ENCODE measurements at regions not wholly inside any gene's neighbourhood (a gene's known extent, or its start where the extent isn't known, plus 50 kb on each side); places are given as distances from the start of the nearest gene placed in this dataset.
"Not testable (repeated sequence)": the region's sequence is repeated elsewhere in the genome, so short reads cannot be mapped to it uniquely, and the experiment has no call there.

DNA sequence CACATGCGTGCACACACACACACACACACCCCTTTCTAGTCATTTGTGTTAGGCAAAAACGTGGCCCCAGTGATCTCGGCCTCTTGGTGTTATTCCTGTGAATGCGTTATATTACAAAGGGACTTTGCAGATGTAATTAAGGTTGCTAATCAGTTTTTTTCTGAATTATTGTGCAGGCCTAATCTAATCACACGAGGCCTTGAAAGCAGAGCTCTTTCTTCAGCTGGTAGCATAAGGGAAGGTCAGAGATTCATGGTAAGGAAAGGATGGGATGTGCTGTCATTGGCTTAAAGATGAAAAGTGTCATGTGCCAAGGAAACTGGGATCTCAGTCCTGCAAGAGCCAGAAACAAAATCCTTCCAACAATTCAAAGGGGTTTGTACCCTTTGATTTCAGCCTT, 113.4 kb upstream of the ELAC2 start:
- no peak for DNase-seq

DNA sequence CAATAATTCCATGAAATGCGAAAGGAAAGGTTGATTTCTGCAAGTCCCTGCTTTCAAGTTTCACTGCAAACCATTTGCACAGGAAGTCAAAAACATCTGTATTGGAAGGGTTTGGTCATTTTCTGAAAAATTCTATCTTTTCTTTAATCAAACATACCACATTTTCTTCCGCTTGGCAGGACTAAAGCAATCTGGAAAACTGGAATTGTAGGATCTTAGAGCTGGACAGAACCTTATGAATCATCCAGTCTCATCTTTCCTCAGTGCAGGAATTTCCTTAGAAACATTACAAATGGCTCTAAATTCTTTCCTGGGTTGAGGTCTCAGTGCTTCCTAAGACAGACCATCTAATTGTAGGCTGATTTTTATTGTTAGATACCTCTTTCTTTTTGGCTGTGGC, 111.5 kb upstream of the ELAC2 start:
- DNase-seq: no peak

DNA sequence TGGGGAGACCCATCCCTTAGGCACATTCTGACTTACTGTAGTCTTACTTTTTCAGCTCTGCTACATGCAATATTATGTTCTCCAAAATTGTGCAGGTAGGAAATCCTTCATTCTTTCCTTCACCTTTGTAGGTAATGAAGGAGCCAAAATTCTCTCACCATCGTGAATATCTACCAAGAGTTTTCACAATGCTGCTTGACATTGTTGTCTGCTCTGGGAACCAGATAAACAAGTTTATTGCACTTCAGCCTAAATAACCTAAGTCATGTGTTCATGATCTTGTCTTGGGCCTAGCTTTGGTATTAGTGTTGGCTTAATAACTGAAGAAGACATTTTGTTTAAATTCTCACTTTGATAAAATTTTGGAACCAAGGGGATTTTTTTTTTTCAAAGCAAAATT, 110.8 kb upstream of the ELAC2 start:
- DNase-seq: no peak

DNA sequence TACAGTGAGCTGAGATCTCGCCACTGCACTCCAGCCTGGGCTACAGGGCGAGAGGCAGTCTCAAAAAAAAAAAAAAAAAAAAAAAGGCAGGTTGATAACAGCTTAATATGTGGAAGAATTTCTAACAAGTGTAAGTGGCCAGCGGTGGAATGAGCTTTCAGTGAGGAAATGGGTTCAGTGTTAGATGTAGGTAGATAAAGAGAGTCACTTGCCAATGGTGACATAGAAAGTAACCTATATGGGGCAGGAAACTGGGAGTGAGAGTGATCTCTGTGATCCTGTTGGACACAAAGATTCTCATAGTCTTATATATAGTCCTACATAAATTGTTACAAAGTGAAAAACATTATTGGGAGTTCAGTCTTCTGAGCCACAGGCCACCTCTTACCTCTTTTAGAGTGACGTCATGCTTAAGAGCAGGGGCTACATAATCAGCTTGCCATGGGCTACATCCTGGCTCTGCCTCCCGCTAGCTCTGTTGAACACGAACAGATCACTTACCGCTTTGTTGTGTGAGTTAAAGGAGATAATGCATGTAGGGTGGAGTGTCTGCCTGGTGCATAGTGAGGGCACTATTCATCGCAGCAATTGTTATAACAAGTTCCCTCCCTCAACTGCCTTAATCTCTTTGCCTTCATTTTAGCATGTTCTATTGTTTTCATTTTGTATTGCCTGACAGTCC, 110.2 kb upstream of the ELAC2 start:
- DNase-seq: no peak

DNA sequence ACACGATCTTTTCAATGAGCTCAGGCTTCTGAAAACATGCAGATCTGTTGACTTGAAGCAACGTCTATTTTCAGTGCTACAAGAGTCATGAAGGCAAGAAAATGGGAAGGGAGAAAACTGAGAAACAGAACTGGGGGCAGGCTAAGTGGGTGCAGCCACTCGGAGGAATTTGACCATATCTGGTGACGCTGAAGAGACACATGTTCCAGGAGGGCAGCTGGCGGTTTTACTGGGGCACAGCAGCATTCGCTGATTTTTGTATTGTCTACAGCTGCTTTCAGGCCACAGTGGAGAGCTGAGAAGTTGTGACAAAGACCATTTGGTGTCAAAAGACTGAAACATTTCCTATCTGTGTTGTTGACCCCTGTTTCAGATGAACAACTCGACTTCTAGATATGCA, 103.0 kb upstream of the ELAC2 start:
- DNase-seq: no peak

DNA sequence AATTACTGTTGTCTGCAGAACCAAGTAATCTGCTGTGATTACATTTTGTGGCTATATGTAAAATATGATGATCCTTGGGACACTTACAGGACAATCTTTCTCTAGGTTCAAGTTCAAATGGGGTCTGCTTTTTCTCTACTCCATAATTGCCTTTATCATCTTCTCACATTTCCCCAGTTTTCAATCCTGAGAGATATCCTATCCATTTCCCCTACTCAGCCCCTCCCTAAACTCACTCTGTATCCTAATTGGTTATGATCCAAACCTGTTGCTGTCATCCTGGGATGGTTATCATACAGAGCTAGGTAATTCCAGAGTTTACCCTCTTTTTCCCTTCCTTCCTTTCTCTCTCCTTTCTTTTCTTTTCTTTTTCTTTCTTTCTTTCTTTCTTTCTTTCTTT, 100.5 kb upstream of the ELAC2 start:
- DNase-seq: no peak

DNA sequence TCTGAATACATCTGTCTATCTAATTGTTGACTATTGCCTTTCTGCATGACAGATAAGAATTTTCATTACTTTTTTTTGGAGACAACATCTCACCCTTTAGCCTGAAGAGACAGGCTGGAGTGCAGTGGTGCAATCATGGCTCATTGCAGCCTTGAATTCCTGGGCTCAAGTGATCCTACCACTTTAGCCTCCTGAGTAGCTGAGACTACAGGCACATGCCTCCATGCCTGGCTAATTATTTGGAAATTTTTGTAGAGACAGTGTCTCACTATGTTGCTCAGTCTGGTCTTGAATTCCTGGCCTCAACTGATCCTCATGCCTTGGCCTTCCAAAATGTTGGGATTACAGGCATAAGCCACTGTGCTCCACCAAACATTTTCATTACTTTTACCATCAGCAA, 99.8 kb upstream of the ELAC2 start:
- no peak for DNase-seq

DNA sequence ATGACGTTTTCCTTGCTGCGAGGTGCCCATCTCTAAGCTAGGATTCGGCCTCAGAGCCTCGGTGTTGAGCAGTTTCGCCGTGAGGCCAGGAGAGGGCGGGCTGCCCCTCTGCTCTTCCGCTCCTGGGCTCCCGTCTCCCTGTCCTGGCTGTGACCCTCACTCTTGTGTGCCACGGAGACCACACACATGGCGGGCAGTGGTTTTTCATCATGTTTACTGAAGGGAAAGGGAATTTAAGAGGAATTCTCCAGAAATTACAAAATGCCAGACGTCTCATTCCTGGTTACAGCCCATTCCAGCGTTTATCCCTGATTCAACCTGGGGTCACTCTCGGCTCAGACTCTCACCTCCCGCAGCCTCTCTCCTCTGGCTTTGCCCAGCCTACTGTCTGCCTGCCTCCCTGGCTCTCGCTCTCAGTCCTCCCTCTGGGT, 96.8 kb upstream of the ELAC2 start:
- DNase-seq: no peak

DNA sequence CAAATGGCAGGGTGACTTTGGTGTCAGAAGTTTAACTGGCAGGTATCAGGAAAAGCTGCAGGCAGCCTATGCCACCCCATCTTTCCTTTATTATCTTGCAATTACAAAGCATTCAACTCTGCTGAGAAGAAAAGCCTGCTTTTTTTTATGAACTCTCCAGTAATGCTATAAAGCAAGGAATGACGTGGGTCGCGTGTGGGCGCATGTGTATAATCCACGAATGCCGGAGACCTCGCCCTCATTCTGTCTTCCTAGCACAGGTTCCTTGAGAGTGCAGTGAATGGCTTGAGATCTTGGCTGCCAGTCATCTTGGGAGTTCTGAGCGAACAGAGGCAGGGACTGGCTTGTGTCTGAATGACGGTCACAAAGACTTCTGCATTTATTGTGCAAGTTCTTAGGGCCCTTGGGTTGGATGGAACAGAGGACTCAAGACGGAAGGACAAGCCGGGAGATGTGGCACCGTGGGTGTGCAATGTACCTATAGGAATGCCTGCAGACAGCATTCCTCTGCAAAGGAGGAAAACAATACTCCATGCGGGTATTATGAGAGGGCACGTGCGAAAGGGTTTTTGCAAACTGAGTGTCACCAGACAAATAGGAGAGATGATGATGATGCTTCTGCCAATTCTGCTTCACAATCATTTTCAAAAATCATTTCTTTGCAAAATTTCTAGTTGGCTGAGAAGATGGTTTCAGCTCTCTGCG, 96.1 kb upstream of the ELAC2 start:
- DNase-seq: no peak

DNA sequence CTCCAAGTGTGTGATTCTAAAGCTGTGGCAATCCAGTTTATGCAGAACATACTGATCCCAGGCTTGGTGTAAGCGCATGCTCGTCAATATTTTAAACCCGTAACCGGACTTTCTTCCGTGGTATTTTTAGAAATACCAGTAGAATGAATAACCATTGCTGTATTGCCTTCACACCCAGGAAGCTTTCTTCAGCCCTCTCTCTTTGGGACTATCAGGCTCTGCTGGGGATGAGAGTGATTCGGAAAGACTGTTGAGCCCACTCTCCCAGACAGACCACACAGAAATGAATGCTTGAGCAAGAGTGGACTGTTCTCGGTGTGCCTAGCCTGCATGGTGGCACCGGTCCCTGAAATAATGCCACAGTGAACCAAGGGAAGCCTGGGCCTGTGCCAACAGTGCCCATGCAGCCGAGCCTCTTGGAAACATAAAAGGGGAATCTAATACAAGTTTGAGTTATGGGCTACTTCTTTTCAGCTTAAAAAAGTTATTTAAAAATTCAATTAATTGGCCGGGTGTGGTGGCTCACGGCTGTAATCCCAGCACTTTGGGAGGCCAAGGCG, 89.9 kb upstream of the ELAC2 start:
- DNase-seq: no peak

DNA sequence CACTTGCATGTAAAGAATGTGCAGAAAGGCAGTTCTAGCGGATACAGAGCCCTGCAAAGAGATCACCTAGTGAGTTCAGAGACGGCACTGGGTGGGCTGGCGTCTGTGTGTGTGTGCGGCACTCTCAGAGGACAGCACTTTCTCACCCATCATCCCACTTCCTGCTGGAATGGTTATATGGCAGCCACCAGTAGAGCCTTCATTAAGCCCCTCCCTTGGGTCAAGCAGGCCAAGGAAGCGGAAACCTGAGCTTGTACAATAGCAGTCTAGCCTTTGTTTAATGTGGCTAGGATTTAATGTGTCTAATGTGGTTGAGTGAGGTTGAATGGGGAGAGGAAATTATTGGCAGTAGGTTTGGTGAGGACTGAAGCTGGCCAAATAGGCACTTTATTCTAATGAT, 88.3 kb upstream of the ELAC2 start:
- DNase-seq: no peak

DNA sequence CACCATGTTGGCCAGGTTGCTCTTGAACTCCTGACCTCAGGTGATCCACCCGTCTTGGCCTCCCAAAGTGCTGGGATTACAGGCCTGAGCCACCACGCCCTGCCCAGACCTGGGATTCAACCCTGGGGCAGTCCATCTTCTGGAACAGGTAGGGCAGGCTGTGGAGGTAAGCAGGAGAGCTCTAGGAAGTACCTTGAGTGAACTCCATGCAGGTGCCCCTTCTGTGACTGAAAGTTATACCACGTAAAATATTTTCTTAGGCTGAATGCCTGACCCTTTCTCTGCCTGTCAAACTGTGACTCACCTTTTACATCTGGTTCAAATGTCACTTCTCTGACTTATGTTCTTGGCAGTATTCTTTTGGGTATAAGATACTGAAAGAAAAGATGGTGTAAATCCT, 86.7 kb upstream of the ELAC2 start:
- DNase-seq: no peak

DNA sequence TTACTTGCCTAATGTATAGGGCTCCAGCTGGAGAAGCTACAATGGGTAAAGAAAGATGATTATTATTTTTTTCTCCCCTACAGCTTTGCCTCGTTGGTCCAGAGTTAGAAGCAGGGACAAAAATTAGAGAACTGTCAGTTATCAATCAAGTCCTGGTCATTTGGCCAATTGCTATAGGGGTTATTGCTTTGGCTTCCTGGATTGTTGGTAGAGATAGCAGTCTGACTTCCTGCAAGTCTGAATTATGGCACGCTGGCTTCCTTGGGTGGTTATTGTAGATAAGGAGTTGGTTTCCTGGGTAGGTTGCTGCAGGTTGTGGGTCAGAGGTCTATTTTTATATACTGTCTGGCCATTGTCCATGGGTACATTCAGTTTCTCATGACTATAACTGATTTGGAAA, 84.7 kb upstream of the ELAC2 start:
- DNase-seq: no peak

DNA sequence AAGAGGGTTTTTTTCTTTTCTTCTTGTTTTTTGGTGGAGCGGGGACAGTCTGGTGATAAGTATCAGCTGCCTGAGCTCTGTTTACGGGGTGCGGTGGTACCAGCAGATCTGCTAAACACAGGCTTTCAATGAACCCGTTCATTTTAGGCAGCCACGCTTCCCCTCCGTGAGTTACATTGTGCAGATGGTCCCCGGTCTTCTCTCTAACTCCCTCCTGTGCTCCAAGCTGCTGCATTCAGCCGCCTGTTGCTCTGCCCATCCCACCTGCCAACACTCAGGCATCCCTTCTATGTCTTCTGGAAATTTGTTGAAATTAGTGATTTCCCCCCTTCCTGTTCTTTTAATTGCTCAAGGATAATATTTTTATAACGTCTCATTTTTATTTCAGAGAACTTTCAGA, 82.1 kb upstream of the ELAC2 start:
- DNase-seq: no peak

DNA sequence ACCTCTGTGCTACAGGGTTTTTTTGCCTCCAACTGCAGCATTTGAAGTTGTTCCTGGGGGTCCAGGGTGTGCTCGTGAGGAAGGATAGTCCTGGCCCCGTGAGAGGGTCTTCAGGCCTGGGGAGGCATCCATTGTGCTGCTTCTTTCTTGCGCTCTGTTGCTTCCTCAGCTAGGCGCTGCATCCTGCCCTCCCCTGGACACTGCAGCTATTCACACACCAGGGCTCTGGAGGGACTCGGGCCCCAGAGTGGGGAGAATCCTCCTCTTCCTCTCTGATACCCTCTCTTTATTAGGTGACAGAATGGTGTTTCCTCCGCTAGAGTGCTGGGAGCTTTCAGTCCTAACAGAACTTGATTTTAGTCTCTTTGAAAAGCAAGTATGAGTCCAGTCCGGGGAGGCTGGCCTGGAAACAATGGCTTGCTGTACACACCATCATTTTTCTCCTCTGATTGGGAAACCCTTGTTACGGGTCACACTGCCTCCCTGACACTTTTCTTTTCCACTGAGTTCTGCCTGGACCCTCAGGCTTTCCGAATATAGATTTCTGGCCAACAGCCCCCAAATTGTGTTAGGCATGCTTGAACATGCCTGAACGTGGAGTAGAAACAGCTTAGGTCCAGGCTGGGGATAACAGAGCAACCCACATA, 81.4 kb upstream of the ELAC2 start:
- no peak for DNase-seq

DNA sequence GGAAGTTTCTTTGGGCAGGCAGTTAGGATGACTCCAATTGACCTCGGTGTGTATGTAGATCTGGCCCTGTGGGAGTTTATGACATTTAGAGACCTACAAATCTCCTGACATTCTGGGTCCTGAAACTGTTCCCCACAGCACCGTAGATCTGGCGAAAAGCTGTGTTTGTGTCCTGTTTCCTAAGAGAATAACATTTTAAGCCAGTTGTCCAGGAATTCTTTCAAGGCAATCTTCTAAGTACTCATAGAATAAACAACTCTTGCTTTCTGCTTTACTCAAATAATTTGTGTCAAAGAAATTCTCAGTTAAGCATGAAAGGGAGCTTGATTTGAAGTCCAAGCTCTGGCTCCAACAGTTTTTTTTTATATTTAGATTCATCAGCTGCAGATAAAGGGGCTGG, 78.5 kb upstream of the ELAC2 start:
- no peak for DNase-seq

DNA sequence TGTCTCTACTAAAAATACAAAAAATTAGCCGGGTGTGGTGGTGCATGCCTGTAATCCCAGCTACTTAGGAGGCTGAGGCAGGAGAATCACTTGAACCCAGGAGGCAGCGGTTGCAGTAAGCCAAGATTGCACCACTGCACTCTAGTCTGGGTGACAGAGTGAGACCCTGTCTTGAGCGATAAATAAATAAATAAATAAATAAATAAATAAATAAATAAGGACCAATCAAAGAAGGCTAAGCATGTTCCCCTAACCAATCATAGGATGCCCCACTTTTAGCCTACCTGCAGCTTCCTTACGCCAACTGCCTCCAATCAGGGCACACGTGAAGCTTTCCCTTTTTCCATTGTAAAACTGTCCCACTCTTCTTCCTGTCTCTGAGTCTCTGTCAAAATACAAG, 74.2 kb upstream of the ELAC2 start:
- DNase-seq: not testable (repeated sequence)

DNA sequence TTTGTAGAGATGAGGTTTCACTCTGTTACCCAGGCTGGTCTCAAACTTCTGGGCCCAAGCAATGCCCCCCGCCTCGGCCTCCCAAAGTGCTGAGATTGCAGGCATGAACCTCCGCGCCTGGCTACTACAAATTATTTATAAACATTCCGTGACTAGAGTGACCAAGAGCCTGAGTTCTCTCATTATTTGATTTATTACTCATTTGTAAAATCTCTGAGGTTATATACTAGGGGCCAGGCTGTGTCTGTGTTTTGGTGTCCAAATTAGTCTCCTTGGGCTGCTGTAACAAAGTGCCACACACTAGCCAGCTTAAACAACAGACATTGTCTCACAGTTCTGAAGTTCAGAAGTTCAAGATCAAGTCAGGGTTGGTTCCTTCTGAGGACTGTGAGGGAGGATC, 70.8 kb upstream of the ELAC2 start:
- no peak for DNase-seq

DNA sequence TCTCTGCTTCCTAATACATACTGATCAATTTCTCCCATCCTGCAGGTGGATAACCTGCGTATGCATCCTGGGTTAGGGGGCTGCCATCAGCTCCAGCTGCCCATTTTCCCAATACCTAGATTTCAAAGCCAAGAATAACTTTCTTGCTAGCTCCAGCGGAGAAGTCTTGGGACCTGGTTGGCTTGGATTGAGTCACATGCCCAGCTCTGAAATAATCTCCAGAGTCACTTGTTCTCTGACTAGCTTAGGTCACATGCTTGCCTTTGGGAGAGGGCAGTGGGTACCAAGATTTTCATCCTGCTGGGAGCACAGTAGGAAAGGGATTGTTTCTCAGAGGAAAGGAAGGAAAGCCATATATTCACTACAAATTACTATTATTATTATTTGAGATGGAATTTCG, 70.0 kb upstream of the ELAC2 start:
- DNase-seq: no peak

DNA sequence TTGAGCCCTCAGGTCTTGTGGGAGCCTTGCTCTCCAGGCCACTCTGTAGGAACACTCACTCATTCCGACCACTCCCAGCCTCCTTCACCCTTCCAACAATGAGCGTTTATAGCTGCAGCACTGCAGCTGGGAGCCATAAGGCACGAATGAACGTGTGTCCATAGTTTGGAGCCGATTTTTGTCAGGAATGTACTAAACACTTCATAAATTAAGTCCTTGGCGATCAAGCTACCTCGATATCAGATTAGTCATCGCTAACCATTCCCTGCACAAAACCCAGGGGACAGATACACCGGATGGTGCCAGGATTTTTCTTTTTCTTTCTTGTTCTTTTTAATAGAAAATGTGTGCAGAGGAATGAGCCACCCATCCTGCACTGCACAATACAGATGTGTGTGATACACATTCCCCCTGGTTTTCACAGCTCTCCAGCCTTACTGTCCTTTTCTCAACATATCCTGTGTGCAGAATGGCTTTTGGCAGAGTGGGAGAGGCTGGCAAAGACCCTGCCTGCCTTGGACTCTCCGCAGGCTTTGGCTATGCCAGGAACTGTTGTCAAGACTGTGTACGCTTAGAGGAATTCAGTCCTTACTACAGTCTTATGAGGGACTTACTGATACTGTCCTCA, 68.4 kb upstream of the ELAC2 start:
- no peak for DNase-seq

DNA sequence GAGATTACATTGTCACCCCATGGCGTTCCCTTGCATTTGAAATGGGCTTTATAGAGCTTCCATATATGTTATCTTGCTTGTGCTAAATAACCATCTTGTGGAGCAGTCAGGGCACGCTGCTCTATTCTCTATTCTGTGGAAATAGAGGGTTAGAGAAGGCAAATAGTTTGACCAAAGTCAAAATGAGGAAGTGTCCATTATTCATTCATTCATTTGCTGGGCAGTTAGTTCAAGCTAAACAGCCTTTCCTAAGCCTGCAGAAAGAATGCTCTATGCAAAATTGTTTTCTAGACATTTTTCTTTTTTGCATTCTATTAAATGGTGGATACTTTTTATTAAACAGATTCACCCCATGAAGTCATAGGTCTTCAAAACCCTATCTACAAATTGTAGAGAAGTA, 67.8 kb upstream of the ELAC2 start:
- no peak for DNase-seq

DNA sequence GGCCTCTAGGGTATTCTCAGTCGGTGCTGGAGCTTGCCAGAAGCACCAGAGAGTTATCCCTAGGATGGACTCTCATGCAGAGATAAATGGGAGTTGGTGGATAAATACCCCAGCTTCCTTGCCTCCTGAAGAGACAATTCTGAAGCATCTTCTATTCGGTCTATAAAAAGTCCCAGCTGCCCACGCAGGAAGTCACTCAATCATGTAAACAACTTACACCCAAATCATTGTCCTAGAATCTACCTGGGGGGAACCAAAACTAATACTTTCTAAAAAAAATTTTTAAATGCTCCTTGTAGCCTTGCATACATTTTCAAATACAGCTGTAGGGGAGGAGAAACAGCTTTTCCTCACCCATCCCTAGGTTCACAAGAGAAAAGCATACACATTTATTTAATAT, 66.6 kb upstream of the ELAC2 start:
- no peak for DNase-seq

DNA sequence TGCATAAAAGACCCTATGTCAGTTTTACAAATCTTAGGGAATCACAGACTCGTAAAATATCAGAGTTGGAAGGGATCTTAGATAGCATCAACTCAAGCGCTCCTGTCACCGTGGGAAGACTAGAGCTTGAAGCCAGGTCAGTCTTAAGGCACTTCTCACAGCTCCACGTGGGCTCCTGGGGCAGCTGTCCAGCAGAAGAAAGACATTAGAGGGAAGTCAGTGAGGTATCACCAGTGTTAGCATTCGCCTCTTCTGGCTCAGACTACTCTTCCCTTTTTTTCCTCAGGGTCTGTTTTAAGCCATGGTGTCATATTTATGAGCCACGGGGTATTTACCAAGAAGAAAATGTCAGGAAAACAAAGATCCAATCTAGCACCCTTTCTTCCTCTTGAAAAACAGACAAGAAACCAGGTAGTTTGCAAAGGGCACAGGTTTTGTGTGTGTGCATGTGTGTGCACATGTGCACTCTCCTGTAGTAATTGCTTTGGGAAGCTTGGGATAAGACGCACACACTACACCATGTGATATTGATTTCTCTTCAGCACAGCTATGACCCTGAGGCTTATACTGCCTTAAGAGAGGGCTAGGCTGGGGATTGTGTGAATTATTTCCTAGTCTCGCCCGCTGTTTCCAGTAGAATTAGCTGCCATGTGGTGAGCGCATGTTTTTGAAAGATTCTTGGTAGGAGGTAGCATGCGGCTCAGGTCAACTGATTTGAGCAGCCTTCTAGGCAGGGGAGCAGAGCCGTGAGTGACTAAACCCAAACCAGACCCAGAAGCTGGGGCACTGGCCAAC, 61.0 kb upstream of the ELAC2 start:
- DNase-seq: no peak
